Right lobe of liver (tissue), 6 donors: ENCODE measurements at regions not wholly inside any gene's neighbourhood (a gene's known extent, or its start where the extent isn't known, plus 50 kb on each side); places are given as distances from the start of the nearest gene placed in this dataset.

Experiments used
- ATAC-seq, 4 donors: fragments of 200-7000 bp; cut with Tn5 transposase; one replicate each; pipeline ENCODE4 v1.9.1; 2020; ENCODE audit warnings: mild to moderate bottlenecking in 4 of 4, moderate library complexity in 4 of 4
- DNase-seq, 3 donors: peaks; one replicate each; pipeline ENCODE4 v3.0.0-alpha.2; 2020
- H3K27ac ChIP-seq, 3 donors: fragments of 200-600 bp; one replicate each; pipeline ENCODE4 v1.8.0; 2022
- H3K27me3 ChIP-seq, 2 donors: fragments of 200-600 bp; one replicate each; pipeline ENCODE4 v1.8.0; 2022
- H3K36me3 ChIP-seq, 4 donors: fragments of 200-600 bp; sonication (generic) in 1 of 4; one replicate each; pipeline versions ENCODE4 v1.5.1 to v1.8.0; 2017 to 2022; ENCODE audit warnings: control low read depth in 1 of 4
- H3K4me1 ChIP-seq, 4 donors: fragments of 200-600 bp; sonication (generic) in 1 of 4; one replicate each; pipeline versions ENCODE4 v1.5.1 to v1.8.0; 2017 to 2022; ENCODE audit warnings: control low read depth in 1 of 4
- H3K4me3 ChIP-seq, 3 donors: fragments of 200-600 bp; one replicate each; pipeline ENCODE4 v1.8.0; 2022
- H3K9me3 ChIP-seq, 4 donors: fragments of 200-600 bp; sonication (generic) in 1 of 4; one replicate each; pipeline versions ENCODE4 v1.5.1 to v1.8.0; 2017 to 2022; ENCODE audit warnings: control low read depth in 1 of 4
- CTCF ChIP-seq, 4 donors: fragments of 200-600 bp in 3 of 4; fragments of 450-650 bp in 1 of 4; IDR thresholded peaks; one replicate each; pipeline versions ENCODE4 v1.5.1 to v1.8.0; 2016 to 2022; ENCODE audit warnings: antibody characterized with exemption in 4 of 4, mild to moderate bottlenecking in 2 of 4
- POLR2A ChIP-seq: fragments of 450-650 bp; IDR thresholded peaks from one replicate; pipeline ENCODE4 v1.6.1; 2017; ENCODE audit warnings: antibody characterized with exemption, mild to moderate bottlenecking
- WGBS: methylation state at CpG from one replicate; pipeline ENCODE4 v1.1.6; 2018; ENCODE audit warnings: low coverage, low lambda C conversion rate; ENCODE audit not compliant: insufficient coverage; ENCODE audit errors: missing lambda C conversion rate; 5-methylcytosine and 5-hydroxymethylcytosine counted together
- intact Hi-C, 2 donors: fragments of 100-400 bp; cut with DNase I; formaldehyde crosslinking; loops; one replicate each; pipeline versions ENCODE4 v1.11.2 to v1.14.1; 2022
- donor health status: DM: no; HTN: yes; CAD: no.
- donor health status: DM: no; HTN: no; CAD: no.
- donor health status: DM: no; HTN: no; CAD: no.
- donor health status: DM: no; HTN: yes; CAD: no.
- donor health status: DM: no; HTN: yes; CAD: no.

DNA sequence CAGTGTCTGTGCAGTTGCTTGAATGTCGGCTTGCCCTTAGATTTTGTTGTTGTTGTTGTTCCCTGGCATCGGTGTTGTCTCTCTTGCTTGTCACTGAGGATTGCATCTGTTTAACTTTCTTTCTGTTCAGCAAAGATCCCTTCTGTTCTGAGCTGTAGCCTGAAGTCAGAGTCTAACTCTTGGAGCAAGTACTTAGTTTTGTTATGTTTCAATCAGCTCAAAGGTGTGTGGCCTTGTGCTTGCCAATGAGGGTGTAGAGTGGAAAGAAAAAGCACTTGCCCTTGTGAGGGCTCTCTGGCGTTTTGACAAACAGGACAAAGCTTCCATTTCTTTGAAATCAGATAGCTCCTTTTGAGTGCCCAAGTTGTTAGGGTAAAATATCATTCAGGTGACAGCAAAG lies 757.1 kb upstream of the CDH7 start:
- H3K27me3 ChIP-seq = no peaks in the 10 kb centered on the region
- H3K4me3 ChIP-seq = no peak overlapping the region
- WGBS = 48% methylated on average over 3 of the region's 3 CpGs
- H3K27ac ChIP-seq = no peak overlapping the region
- TF ChIP-seq POLR2A (no peak), CTCF (IDR thresholded peaks at IDR 0.05) (no peak)
- H3K9me3 ChIP-seq = no peaks in the 10 kb centered on the region
- intact Hi-C loops = no loop called here
- DNase-seq (no peak), ATAC-seq (no peak)
- H3K4me1 ChIP-seq = no peaks in the 10 kb centered on the region
- no peaks in the 10 kb centered on the region for H3K36me3 ChIP-seq

- no peak for TF ChIP-seq CTCF (IDR thresholded peaks at IDR 0.05)
- no peak for TF ChIP-seq POLR2A
These were observed 758.2 kb upstream of the CDH7 start for GRCh38 chr18:64992654-64993053.

DNA sequence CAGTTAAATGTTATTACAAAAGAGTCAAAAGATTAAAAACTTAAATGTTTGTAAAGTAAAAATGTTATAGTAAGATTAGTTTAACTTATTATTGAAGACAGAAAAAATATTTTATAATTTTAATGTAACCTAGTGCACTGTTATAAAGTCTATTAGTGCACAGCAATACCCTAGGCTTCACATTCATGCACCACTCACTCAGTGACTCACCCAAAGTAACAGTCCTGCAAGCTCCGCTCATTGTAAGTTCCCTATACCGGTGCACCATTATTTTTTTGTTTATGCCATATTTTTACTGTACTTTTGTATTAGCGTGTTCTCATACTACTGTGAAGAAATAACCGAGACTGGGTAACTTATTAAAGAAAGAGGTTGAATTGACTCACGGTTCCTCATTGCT lies 759.7 kb upstream of the CDH7 start:
- Histone ChIP-seq H3K27ac (no peak overlapping the region), H3K36me3 (no peaks in the 10 kb centered on the region), H3K9me3 (no peaks in the 10 kb centered on the region), H3K4me3 (no peak overlapping the region), H3K4me1 (no peaks in the 10 kb centered on the region), H3K27me3 (no peaks in the 10 kb centered on the region)
- ATAC-seq (no peak), DNase-seq (no peak)
- TF ChIP-seq CTCF (IDR thresholded peaks at IDR 0.05) = no peak
- no peak for TF ChIP-seq POLR2A
- intact Hi-C loops = no loop called here
- WGBS = 76% methylated on average over 5 of the region's 5 CpGs

More at GRCh38 chr18:64992654-64993053, 758.2 kb upstream of the CDH7 start:
- DNase-seq (no peak), ATAC-seq (no peak)
- no peaks in the 10 kb centered on the region for H3K4me1 ChIP-seq
- intact Hi-C loops = no loop called here
- H3K9me3 ChIP-seq = no peaks in the 10 kb centered on the region
- no peak overlapping the region for H3K4me3 ChIP-seq
- no peaks in the 10 kb centered on the region for H3K36me3 ChIP-seq
- H3K27ac ChIP-seq = no peak overlapping the region
- 31% methylated on average over 1 of the region's 1 CpG for WGBS
- H3K27me3 ChIP-seq = no peaks in the 10 kb centered on the region

GRCh38 chr18:64986906-64987495 lies 763.8 kb upstream of the CDH7 start:
- DNase-seq (no peak), ATAC-seq (no peak)
- TF ChIP-seq POLR2A = no peak
- TF ChIP-seq CTCF (IDR thresholded peaks at IDR 0.05) = no peak
- WGBS = 48% methylated on average over 3 of the region's 3 CpGs
- intact Hi-C loops = no loop called here
- H3K27me3 ChIP-seq = no peaks in the 10 kb centered on the region
- H3K9me3 ChIP-seq = no peaks in the 10 kb centered on the region
- H3K4me1 ChIP-seq = no peaks in the 10 kb centered on the region
- no peaks in the 10 kb centered on the region for H3K36me3 ChIP-seq
- no peak overlapping the region for H3K4me3 ChIP-seq
- H3K27ac ChIP-seq = no peak overlapping the region
